NB4 (cell line): ENCODE measurements at regions not wholly inside any gene's neighbourhood (a gene's known extent, or its start where the extent isn't known, plus 50 kb on each side); places are given as distances from the start of the nearest gene placed in this dataset.

Experiments
- DNase-seq: peaks from one replicate; pipeline ENCODE4 v3.0.0; 2010; ENCODE audit warnings: low read depth
- H3K4me3 ChIP-seq: one replicate; pipeline ENCODE4 v1.5.1; 2011; ENCODE audit warnings: mild to moderate bottlenecking, low read depth, low read length, moderate library complexity
- MYC ChIP-seq: IDR thresholded peaks from 2 replicates; pipeline ENCODE4 v1.6.1; 2011; ENCODE audit warnings: low read depth, low read length
- POLR2A ChIP-seq: IDR thresholded peaks from 2 replicates; pipeline ENCODE4 v1.6.1; 2011; ENCODE audit warnings: mild to moderate bottlenecking; ENCODE audit not compliant: insufficient read length; ENCODE audit errors: extremely low read depth
- TF ChIP-seq, protein P1 (sequence below): IDR thresholded peaks from 2 replicates; pipeline ENCODE4 v1.6.1; 2011; ENCODE audit warnings: low read depth, low read length
- TF ChIP-seq, protein P2 (sequence below): IDR thresholded peaks from one replicate; pipeline ENCODE4 v1.5.1; 2012; ENCODE audit warnings: low read depth, low read length

DNA sequence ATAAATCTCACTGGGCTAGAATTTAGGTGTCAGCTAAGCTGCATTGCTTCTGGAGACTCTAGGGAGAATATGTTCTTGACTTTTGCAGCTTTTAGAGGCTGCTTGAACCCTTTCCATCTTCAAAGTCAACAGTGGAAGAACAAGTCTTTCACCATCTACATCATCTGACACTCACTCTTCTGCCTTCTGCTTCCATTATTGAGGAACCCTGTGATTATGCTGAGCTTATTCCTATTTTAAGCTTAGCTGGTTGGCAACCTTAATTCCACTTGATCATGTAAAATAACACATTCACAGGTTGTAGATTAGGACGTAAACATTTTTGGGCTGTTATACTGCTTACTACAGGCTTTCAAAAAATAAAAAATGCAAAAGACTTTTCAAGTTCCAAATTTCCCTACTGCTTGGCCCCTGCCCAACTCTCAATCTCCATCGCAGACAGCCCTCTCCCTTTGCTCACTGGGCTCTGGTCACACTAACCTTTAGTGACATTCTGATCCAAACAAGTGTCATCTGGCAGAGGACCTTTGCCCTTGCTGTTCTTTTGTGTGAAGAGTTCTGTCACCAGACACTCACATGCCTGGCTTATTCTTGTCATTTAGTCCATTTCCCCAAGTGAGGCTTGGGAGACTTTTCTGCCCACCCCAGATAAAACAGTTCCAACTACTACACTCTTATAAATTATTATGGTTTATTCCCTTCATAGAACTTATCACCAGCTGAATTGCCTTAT, 1056.0 kb downstream of the STIM2 start:
- no peak for DNase-seq
- no peak for TF ChIP-seq MYC
- TF ChIP-seq, protein P1, sequence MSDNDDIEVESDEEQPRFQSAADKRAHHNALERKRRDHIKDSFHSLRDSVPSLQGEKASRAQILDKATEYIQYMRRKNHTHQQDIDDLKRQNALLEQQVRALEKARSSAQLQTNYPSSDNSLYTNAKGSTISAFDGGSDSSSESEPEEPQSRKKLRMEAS: no peak
- TF ChIP-seq, protein P2, sequence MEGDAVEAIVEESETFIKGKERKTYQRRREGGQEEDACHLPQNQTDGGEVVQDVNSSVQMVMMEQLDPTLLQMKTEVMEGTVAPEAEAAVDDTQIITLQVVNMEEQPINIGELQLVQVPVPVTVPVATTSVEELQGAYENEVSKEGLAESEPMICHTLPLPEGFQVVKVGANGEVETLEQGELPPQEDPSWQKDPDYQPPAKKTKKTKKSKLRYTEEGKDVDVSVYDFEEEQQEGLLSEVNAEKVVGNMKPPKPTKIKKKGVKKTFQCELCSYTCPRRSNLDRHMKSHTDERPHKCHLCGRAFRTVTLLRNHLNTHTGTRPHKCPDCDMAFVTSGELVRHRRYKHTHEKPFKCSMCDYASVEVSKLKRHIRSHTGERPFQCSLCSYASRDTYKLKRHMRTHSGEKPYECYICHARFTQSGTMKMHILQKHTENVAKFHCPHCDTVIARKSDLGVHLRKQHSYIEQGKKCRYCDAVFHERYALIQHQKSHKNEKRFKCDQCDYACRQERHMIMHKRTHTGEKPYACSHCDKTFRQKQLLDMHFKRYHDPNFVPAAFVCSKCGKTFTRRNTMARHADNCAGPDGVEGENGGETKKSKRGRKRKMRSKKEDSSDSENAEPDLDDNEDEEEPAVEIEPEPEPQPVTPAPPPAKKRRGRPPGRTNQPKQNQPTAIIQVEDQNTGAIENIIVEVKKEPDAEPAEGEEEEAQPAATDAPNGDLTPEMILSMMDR: no peak
- no peak for TF ChIP-seq POLR2A
- no peak overlapping the region for H3K4me3 ChIP-seq

DNA sequence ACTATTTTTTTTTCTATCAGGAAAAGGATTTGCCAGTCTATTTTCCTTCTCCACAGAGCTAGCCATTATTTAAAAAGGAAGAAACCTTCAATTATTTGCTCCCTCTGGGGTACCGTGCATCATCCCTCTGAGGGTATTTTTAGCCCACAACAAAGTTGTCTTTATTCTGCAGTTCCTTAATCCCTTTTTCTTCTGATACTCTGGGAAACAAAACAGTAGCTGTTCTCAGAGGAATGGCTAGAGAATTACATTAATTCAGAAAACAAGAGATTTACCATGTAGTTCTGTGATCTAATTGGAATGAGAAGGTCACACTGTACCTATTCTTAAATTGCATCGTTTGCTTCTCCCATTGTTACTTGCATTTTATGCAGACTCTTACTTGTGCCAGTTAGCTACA, 1056.7 kb downstream of the STIM2 start:
- no peak overlapping the region for H3K4me3 ChIP-seq
- no peak for DNase-seq
- TF ChIP-seq POLR2A: no peak
- TF ChIP-seq, protein P1: no peak
- TF ChIP-seq, protein P2: no peak
- TF ChIP-seq MYC: no peak

GRCh38 chr4:27921231-27921630, 1060.6 kb downstream of the STIM2 start:
- H3K4me3 ChIP-seq: no peak overlapping the region
- TF ChIP-seq POLR2A (no peak), MYC (no peak)
- TF ChIP-seq, protein P1: no peak
- TF ChIP-seq, protein P2: no peak
- no peak for DNase-seq

- no peak for DNase-seq
- TF ChIP-seq, protein P1: no peak
- TF ChIP-seq, protein P2: no peak
- TF ChIP-seq MYC (no peak), POLR2A (no peak)
- no peak overlapping the region for H3K4me3 ChIP-seq
Measured at GRCh38 chr4:27928761-27929540, 1068.3 kb downstream of the STIM2 start.

DNA sequence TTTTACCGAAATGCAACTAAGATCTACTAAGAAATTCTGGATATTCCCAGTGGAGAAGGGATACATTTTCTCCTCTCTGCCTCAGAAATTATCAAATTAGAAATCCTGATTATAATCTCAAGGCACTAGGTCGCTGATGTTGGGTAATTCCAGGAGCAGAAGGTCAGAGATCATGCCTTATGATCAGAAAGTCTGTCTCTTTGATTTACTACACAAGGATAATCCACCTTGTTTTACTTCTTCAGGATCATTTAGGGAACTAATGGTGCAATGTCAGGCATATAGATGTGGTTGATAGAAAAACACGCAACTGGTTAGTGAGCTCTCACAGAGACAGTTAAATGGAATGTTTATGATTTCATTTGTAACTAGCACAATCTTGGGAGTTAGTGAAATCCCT, 1069.7 kb downstream of the STIM2 start:
- H3K4me3 ChIP-seq: no peak overlapping the region
- DNase-seq: no peak
- TF ChIP-seq, protein P2: no peak
- no peak for TF ChIP-seq MYC

DNA sequence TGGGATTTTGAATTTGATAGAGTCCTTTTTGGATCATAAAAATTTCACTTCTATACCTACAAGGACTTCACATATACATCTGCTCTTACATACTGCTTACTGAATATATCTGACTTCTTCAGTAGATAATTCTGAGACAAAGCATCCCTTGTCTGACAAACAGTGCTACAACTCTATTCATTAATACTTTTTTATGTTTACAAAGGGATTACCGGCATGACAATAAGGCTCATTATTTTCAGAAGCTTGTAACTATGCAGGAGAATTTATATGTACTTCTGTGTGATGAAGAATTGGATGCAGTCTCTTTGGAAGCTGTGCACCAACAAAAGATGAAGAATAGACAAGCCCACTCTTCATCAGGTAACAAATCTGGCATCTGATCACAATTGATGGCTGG, 1070.3 kb downstream of the STIM2 start:
- H3K4me3 ChIP-seq: no peak overlapping the region
- no peak for DNase-seq
- no peak for TF ChIP-seq MYC
- TF ChIP-seq, protein P1: no peak
- TF ChIP-seq POLR2A: no peak
- TF ChIP-seq, protein P2: no peak
